GM12878 (cell line): ENCODE measurements at regions not wholly inside any gene's neighbourhood (a gene's known extent, or its start where the extent isn't known, plus 50 kb on each side); places are given as distances from the start of the nearest gene placed in this dataset.

Experiments used
- ETV6 ChIP-seq, 2 experiments: fragments of 450-650 bp in 1 of 2; IDR thresholded peaks in 1 of 2; conservative IDR thresholded peaks in 1 of 2; 2 replicates each; pipeline ENCODE4 v1.6.1; 2014; ENCODE audit warnings: antibody characterized with exemption in 1 of 2, borderline replicate concordance in 1 of 2, low read depth in 1 of 2, mild to moderate bottlenecking in 1 of 2, moderate library complexity in 1 of 2
- RAD51 ChIP-seq: fragments of 450-650 bp; IDR thresholded peaks from 2 replicates; pipeline ENCODE4 v1.6.1; 2016; ENCODE audit warnings: moderate library complexity, mild to moderate bottlenecking, inconsistent platforms
- RCOR1 ChIP-seq: conservative IDR thresholded peaks from 2 replicates; pipeline ENCODE4 v1.6.1; 2012; ENCODE audit warnings: low read depth, low read length, improper control_type of control experiment

GRCh38 chr10:132487241-132488135 is 50.1 kb upstream of the INPP5A start:
- TF ChIP-seq RAD51 = no peak
- TF ChIP-seq RCOR1 = no peak
- no peak for TF ChIP-seq ETV6 (conservative IDR thresholded peaks at IDR 0.05 in 1 of 2, IDR thresholded peaks at IDR 0.05 in 1 of 2; ENCODE audit: borderline replicate concordance in 1 of 2, low read depth in 1 of 2)
